Cardiac septum (tissue), 1 donor: ENCODE measurements at regions not wholly inside any gene's neighbourhood (a gene's known extent, or its start where the extent isn't known, plus 50 kb on each side); places are given as distances from the start of the nearest gene placed in this dataset.
"Not testable (repeated sequence)": the region's sequence is repeated elsewhere in the genome, so short reads cannot be mapped to it uniquely, and the experiment has no call there.

Experiments used
- DNase-seq: peaks from one replicate; pipeline ENCODE4 v3.0.0-alpha.2; 2020; ENCODE audit warnings: low spot score
- intact Hi-C: fragments of 100-400 bp; cut with DNase I; formaldehyde crosslinking; loops from one replicate; pipeline ENCODE4 v1.14.0; 2022
- donor health status: DM: no; HTN: no; CAD: no.

DNA sequence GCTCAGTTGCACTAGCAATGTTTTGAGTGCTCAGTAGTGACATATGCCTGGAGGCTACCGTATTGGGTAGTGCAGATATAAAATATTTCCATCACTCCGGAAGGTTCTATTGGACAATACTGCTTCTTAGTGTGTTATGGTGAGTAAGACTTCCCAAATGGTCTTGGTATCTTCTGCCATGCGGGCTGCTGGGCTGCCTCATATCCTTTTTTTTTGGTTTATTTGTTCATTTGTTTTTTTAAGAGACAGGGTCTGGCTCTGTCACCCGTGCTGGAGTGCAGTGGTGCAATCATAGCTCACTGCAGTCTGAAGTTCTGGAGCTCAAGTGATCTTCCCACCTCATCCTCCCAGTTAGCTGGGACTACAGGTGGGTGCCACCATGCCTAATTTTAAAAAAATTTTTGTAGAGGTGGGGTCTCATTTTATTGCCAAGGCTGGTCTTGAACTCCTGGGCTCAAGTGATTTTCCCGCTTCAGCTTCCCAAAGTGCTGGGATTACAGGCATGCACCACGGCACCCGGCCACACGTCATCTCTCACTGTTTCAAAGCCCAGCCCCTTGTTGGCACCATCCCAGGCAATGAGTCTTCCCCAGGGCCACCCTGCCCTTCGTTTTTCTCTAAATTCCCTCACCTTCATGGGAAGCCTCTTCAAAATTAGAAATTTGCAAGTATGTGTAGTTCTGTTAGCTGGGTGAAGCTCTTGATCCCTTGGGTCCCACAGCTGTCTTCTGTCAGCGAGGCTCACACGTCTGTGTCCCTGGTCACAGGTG is 111.0 kb upstream of the KLF14 start:
- DNase-seq = no peak
- intact Hi-C loops = no loop called here

DNA sequence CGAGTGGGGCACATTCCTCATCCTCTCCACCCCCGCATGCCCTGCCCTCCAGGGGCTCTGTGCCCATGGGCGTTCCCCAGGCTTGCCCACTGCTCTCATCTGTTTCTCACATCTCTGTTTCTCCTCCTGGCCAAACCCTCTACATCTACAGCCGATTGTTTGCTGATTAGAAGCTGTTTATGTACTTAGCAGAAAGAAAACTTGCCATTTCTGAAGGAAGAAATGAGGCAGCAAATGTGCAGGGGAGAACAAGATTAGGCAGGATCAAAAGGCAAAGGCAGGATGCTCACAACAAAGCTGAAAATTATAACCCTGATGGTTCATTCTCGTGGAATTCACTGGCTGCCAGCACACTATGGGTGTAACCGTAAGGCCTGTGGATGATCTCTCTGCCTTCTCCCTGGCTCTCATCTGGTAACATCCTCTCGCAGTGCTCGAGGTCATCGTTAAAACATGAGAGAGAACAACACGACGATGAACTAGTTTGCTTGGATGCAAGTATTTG is 111.6 kb upstream of the KLF14 start:
- intact Hi-C loops = no loop called here
- no peak for DNase-seq

DNA sequence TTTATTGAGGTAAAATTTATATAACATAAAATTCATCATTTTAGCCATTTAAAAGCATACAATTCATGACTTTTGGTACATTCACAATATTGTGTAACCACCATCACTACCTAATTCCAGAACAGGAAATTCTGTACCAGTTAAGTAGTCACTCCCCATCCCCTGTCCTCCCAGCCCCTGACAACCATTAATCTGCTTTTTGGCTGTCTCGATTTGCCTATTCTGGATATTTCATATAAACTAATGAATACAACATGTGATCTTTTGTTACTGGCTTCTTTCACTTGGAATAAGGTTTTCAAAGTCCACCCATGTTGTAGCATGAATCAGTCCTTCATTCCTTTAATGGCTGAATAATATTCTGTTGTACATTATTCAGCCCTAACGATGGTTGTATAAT is 115.6 kb upstream of the KLF14 start:
- intact Hi-C loops = no loop called here
- no peak for DNase-seq

DNA sequence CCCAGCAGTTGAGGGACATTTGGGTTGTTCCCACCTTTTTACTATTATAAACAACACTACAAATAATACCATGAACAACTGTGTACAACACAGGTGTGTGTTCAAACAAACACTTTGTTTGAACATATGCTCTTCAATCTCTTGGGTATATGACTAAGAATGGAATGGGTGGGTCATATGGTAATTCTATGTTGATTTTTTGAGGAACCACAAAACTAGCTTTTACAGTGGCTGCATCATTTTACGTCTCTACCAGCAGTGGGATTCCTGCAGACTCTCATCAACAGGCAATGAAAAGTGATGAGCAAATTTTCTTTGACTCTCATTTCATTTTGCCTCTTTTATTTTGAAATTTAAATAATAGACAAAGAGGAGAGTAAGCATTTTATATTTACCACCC is 116.9 kb upstream of the KLF14 start:
- no peak for DNase-seq
- intact Hi-C loops = no loop called here

DNA sequence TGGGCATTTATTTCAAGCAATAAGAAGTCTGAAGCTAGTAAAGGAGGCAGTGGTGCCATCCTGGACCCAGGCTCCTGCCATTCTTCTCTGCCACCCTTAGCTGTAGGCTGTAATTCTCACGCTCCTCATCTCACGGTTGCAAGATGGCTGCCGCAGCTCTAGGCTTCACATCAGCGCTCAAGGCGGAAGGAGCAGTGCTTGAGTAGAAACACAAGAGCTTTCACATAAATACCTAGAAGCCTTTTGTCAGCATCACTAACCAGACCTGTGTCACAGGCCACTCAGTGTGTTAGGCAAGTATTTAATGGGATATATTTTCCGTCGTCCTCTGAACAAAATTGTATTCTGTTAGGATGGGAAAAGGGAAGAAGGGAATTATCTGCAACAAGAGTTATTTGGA is 118.9 kb upstream of the KLF14 start:
- no peak for DNase-seq
- intact Hi-C loops = no loop called here

DNA sequence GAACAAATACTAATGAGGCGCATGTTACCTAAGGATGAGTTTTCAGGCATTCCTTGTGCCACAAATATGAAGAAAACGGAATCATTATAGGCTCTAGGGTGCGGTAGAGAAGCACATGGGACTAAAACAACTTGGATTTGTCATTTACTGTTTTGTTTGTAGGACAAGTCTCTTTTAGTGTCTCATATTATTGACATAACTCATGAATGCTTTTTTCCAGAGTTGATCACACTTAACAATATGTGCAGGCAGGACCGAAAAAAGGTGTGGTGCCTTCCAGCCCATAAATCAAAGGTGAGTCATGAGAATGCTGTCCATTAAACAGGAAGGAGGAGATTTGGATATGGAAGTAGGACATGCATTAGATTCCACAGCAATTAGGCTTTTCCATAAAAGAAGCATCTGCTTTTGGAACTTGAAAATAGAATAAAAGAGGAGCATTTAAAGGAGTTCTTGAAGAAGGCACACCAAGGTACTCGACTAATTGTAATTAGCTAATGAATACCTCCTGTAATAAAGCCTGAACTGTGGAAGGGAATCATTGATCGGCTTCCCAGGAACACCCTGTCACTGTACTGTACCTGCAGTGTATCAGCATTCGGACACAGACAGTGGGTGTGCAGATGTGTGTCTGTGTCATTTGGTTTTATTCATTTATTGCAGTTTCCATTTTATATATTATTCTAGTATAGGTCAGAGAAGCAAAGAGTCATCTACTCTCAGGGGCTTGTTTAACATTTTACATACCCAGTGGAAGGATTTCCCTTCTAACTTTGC is 119.7 kb upstream of the KLF14 start:
- no peak for DNase-seq
- intact Hi-C loops = no loop called here

DNA sequence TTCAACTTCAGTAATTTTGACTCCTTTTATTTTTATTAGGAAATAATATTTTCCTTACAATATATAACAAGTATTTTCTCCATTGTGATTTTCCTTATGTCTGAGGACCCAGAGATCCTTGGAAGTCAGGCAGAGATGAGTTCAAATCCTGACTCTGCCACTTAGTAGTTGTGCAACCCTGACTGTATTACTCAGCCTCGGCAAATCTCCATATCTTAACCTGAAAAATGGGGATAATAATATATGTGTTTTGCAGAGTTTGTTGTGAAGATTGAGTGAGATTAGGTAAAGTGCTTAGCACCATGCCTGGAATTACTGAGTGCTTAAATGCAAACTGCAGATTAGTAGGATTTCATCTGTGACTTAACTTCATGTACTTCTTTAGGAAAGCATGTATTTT is 120.5 kb upstream of the KLF14 start:
- intact Hi-C loops = no loop called here

DNA sequence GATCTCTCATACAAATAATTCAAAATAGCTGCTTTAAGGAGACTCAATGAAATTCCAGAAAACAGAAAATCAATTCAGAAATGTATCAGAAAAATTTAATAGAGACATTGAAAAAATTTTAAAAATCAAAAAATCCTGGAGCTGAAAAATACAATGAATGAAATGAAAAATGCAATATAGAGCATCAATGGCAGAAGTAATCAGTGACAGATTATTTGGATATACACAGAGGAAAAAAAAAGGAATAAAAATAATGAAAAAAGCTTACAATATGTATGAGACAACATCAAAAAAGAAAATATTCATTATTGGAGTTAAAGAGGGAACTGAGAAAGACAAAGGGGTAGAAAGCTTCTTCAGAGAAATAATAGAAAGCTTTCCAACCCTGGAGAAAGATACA is 122.9 kb upstream of the KLF14 start:
- intact Hi-C loops = no loop called here
- no peak for DNase-seq

More for the DNA sequence above, 120.5 kb upstream of the KLF14 start:
- no peak for DNase-seq

DNA sequence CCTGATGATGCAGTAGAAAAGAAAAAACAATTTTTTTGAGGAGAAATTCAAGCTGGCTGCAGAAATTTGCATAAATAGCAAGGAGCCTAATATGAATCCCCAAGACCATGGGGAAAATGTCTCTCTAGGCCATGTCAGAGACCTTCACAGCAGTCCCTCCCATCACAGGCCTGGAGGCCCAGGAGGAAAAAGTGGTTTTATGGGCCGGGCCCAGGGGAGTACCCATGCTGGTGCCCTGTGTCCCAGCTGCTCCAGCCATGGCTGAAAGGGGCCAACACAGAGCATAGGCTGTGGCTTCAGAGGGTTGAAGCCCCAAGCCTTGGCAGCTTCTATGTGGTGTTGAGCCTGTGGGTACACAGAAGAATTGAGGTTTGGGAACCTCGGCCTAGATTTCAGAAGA is 126.8 kb upstream of the KLF14 start:
- intact Hi-C loops, DNase-seq: not testable (repeated sequence)

DNA sequence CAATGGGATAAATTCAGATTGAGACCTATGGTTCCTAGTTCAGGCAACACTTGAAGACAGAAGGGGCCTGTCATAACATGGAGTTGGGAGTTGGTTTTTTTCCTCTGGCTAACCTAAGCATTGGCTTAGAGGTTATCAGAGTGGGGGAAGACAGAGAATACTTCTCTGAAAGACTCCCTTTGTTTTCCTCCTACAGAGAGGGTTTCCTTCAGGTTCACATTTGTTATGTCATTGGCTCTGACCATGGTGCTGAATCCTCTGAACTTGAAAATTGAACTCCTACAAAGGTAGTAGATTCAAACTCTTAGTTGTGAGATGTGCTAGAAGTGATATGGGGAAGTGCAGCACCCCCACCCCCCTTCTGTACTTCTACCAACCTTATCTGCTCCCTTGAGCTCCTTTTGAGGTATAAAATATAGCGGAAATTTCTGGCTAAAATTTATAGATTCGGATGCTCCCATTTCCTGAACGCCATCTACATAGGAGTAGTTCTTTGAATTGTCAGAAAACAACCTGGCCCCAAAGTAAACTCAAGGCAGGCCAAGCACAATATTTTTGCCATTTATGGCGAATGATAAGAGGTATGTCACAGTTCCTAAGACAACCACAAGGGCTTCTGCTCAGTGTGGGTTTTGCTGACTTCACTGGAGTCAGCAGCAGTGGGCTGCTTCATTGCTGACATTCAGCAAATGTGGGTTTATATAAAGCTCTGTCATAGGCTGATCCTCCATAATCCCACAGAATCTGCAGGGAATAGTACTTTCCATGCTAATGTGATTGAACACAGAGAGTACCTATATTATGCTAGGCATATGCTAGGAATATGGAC is 131.6 kb upstream of the KLF14 start:
- intact Hi-C loops = no loop called here
- DNase-seq = no peak

DNA sequence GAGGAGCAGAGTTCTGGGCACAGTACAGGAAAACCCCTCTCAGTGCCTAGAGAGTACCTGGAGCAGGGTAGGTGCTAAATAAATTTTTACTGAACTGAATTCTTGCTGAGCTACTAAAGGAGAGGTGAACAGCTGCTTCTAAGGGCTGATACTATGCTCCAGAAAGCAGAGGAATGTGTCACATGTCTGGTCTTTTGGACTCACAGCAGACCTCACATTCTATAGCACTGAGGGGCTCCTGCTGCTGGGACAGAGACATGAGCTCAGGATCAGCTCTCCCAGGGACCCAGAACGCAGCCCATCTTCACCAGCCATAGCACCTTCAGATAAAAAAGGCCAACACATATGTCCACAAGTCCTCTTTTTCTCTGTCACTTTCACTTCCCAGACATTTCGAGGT is 133.0 kb upstream of the KLF14 start:
- DNase-seq = no peak
- intact Hi-C loops = no loop called here

DNA sequence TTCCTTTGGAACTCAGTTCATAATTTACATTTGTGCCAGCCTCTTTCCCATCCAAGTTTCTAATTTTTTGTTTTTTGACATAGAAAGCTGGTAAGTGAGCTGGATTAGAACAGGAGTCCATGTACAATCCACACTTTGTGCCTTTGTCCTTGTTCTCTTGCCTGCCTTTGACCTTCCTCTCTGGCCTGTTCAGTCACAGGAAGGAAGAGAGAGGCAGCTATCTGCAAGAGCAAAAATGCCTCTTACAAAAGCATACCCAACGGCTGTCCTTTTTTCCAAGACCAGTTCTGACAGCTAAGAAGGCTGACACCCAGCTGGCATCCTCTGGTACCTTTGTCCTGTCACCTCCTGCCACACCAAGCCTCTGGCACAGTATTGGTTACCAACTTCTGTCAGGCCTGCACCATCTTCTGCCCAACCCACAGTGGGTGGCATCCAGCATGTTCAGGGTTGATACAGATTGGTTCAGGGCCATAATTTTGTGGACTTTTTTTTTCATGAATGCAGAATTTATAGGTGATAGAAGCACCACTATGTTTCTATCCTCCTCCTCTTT is 133.7 kb upstream of the KLF14 start:
- intact Hi-C loops = no loop called here
- no peak for DNase-seq

DNA sequence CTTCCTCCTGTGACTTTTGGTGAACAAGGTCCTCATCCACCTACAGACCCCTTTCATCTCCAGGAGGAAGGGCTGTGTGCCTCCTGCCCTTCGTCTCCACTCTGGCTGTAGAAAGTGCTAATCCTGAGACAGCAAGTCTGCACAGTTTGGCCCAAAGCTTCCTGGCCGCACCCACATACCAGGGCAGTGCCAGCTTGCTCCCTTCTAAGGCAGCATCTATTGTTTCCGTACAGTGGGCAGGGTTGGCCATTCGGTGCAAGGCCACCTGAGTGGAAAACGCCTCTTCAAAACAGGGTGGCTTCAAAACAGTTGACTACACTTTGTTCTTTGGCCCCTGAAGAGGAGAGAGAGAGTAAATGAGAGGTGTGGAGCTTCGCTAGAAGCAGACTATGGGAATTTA is 134.1 kb upstream of the KLF14 start:
- intact Hi-C loops = no loop called here
- DNase-seq = no peak

DNA sequence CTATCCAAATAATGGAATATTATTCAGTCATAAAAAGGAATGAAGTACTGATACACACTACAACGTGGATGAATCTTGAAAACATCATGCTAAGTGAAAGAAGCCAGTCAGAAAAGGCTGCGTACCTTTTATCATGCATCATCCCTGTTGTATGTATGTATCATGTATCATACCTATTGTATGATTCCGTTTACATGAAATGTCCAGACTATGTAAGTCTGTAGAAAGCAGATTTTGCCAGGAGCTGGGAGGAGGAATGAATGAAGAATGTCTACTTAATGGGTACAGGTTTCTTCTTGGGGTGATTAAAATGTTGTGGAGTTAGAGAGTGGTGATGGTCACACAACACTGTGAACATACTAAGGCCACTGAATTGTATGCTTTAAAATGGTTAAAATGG is 135.9 kb upstream of the KLF14 start:
- DNase-seq = no peak
- intact Hi-C loops = no loop called here

DNA sequence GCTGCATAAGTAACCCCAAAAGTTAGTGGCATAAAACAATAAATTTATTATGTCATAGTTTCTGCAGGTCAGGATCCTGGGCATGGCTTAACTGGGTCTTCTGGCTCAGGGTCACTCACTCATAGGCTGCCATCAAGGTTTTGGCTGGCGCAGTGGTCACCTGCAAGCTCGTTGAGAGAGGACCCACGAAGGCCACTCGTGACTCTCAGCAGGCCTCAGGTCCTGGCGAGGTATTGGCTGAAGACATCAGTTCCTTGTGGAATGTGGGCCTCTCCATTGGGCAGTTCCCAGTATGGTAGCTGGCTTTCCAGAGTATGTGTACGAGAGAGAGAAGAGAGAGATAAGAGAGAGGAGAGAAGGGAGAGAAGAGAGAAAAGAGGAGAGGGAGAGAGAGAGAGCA is 138.3 kb upstream of the KLF14 start:
- DNase-seq = no peak
- intact Hi-C loops = no loop called here

DNA sequence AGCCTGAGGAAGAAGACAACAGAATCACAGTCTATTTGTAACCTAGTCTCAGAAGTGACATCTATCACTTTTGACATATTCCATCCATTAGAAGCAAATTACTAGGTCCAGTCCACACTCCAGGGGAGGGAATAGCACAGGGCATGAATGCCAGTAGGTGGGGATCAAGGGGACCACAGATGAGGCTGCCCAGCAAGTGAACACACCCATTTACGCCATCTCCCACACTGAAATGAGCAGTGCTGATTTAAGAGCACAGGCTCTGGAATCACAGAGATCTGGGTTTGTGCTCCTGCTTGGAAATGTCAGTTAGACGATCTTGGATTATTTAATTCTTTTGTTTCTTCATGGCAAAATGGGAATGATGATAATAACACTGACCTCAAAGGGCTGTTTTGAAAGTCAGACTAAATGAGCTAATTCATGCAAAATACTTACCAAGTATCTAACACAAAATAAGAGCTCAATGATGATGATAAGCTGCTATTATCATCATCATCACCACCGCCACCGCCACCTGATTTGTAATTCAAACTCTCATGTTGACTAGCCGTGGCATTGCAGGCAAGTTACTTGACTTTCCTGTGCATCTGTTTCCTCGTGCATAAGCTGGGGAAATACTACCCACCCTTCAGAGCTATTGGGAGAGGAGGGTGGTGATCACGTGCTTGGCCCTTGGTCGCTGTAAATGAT is 138.9 kb upstream of the KLF14 start:
- intact Hi-C loops = no loop called here
- no peak for DNase-seq

DNA sequence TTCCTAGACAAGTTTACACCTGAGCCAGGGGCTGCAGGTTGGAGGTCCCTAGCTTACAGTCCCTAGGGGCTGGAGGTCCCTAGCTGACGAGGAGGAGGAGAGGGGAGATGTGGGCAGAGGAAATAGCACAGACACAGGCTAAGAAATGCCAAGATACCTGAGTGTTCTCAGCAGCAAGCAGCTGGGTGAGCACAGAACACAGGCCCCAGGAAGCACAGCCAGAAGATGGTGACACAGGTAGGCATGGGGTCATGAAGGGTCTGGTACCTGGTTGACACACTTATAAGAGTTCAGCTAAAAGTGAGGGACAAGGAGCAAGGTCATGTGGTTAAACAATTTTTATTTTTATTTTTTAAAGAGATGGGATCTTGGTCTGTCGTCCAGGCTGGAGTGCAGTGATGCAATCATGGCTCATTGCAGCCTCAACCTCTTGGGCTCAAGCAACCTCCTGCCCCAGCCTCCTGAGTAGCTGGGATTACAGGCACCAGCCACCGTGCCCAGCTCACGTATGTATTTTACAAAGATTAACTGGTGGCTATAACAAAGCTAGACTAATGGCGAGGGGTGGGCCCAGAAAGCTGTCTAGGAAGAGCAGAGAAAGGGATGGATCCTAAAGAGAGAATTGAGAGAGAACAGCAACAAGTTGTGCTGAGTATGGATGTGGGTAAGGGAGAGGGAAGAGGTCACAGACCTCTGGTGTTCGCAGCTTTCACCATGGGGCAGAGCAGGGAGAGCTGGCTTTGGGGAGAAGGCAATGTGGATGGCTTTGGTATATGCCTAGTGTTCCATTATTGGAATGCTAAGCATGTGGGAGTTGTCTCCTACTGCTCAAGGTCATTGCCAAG is 140.3 kb upstream of the KLF14 start:
- intact Hi-C loops = no loop called here
- DNase-seq = no peak

DNA sequence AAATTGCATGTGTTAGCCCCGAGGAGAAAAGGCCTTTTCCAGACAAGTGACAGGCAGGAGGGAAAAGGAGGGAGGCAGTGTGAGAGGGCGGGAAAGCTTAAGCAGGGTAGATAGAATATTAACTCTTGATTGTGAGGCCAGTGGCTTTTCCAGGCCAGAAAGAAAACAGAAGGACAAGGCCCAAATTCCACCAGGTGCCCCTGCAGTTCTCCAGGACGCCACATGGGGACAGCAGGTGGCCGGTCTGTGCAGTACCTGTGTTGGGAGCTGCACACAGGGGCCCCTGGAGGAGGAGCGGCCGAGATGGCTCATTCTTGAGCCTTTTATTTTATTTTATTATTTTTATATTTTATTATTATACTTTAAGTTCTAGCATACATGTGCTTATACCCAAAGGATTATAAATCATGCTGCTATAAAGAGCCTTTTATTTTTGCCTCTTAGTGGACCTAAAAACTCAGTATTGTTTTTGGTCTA is 141.3 kb upstream of the KLF14 start:
- DNase-seq = no peak

More for the DNA sequence above, 141.3 kb upstream of the KLF14 start:
- intact Hi-C loops = no loop called here
